HepG2 (cell line): ENCODE measurements at regions not wholly inside any gene's neighbourhood (a gene's known extent, or its start where the extent isn't known, plus 50 kb on each side); places are given as distances from the start of the nearest gene placed in this dataset.

ENCODE experiments used
- ATAC-seq: fragments of 200-7000 bp; cut with Tn5 transposase; 3 replicates; pipeline ENCODE4 v1.9.1; 2020; ENCODE audit warnings: mild to moderate bottlenecking, moderate library complexity
- BruUV-seq: library from RNA; stranded (reverse); fragments of 400-500 nt; replicated peaks from 2 replicates; lab custom pipeline; 2021; lab: Mats Ljungman, UMichigan
- CTCF ChIA-PET: fragments of 300-600 bp; formaldehyde crosslinking; extraction: SDS; loops from one replicate; lab custom pipeline; 2021; ENCODE audit warnings: low total read pairs, inconsistent platforms, low intra/inter-chr PET ratio; lab: Yijun Ruan, JAX
- POLR2A ChIA-PET: fragments of 350-600 bp; sonication (Branson Sonifier 250); formaldehyde crosslinking; loops from one replicate; lab custom pipeline; 2020; ENCODE audit warnings: antibody characterized with exemption, inconsistent platforms; lab: Yijun Ruan, JAX
- DNase-seq: peaks from one replicate; pipeline ENCODE4 v3.0.0-alpha.2; 2015; ENCODE audit warnings: low spot score
- FAIRE-seq: peaks from 3 replicates; lab custom pipeline; 2011; peaks lifted over from hg19 to GRCh38; lab: Jason Lieb, UNC
- H2AFZ ChIP-seq: one replicate; pipeline ENCODE4 v1.6.1; 2011; ENCODE audit warnings: low read length, inconsistent platforms
- H3K27ac ChIP-seq: fragments of 300-600 bp; 3 replicates; pipeline ENCODE4 v1.8.0; 2011; ENCODE audit warnings: mixed run types, mild to moderate bottlenecking, mixed read lengths, low read length, inconsistent platforms; ENCODE audit not compliant: insufficient read depth; ENCODE audit errors: extremely low read length
- H3K27me3 ChIP-seq, 2 experiments: fragments of 200-600 bp in 1 of 2; 2 replicates in 1 of 2; 3 replicates in 1 of 2; pipeline versions ENCODE4 v1.6.0 to v1.8.0; 2011; ENCODE audit warnings: low read length in 2 of 2, mild to moderate bottlenecking in 2 of 2, moderate library complexity in 2 of 2, inconsistent platforms in 1 of 2; ENCODE audit not compliant: insufficient read depth in 2 of 2, control insufficient read depth in 1 of 2
- H3K36me3 ChIP-seq, 2 experiments: fragments of 200-600 bp in 1 of 2; replicated peaks in 1 of 2; 2 replicates in 1 of 2; 3 replicates in 1 of 2; pipeline versions ENCODE4 v1.5.1 to v1.8.0; 2011; ENCODE audit warnings: low read length in 2 of 2, inconsistent platforms in 1 of 2; ENCODE audit not compliant: insufficient read depth in 2 of 2, control insufficient read depth in 1 of 2
- H3K4me1 ChIP-seq: 2 replicates; pipeline ENCODE4 v1.5.1; 2012; ENCODE audit warnings: low read length, inconsistent platforms; ENCODE audit not compliant: insufficient read depth
- H3K4me2 ChIP-seq: 2 replicates; pipeline ENCODE4 v1.6.0; 2011; ENCODE audit warnings: low read depth, low read length, inconsistent platforms
- H3K4me3 ChIP-seq, 3 experiments: fragments of 200-600 bp in 1 of 3; sonication (generic), shearing (Covaris generic) in 1 of 3; replicated peaks in 1 of 3; 2 replicates each; pipeline ENCODE4 v1.5.1; 2011 to 2016; ENCODE audit warnings: low read length in 3 of 3, inconsistent platforms in 2 of 3, low read depth in 2 of 3, mild to moderate bottlenecking in 2 of 3, control low read depth in 1 of 3, mixed read lengths in 1 of 3; ENCODE audit not compliant: insufficient read depth in 1 of 3
- H3K79me2 ChIP-seq: one replicate; pipeline ENCODE4 v1.6.1; 2011; ENCODE audit warnings: low read length, inconsistent platforms; ENCODE audit not compliant: insufficient read depth
- H3K9ac ChIP-seq: 2 replicates; pipeline ENCODE4 v1.6.0; 2011; ENCODE audit warnings: mild to moderate bottlenecking, low read depth, low read length, inconsistent platforms; ENCODE audit not compliant: insufficient read depth
- H3K9me3 ChIP-seq: 2 replicates; pipeline ENCODE4 v1.5.1; 2012; ENCODE audit warnings: mild to moderate bottlenecking, low read length
- H4K20me1 ChIP-seq: 2 replicates; pipeline ENCODE4 v1.6.0; 2011; ENCODE audit warnings: inconsistent platforms, mild to moderate bottlenecking, low read length, moderate library complexity; ENCODE audit not compliant: insufficient read depth
- ARID3A ChIP-seq: IDR thresholded peaks from 2 replicates; pipeline ENCODE4 v1.6.1; 2012; ENCODE audit warnings: low read depth, low read length, improper control_type of control experiment
- CEBPB ChIP-seq: IDR thresholded peaks from 2 replicates; pipeline ENCODE4 v1.6.1; 2011; ENCODE audit warnings: low read depth, low read length, improper control_type of control experiment, borderline replicate concordance
- FOSL2 ChIP-seq: sonication (generic); formaldehyde crosslinking; IDR thresholded peaks from 2 replicates; pipeline ENCODE4 v1.4.0; 2020; ENCODE audit warnings: missing genetic modification reagents
- FOXA3 ChIP-seq: IDR thresholded peaks from 2 replicates; pipeline ENCODE4 v1.6.1; 2016; ENCODE audit warnings: missing genetic modification reagents, missing compliant biosample characterization
- HOXD1 ChIP-seq: sonication (generic); formaldehyde crosslinking; IDR thresholded peaks from 2 replicates; pipeline ENCODE4 v1.5.0; 2020; ENCODE audit warnings: missing genetic modification reagents
- IRX3 ChIP-seq: sonication (generic); formaldehyde crosslinking; IDR thresholded peaks from 2 replicates; pipeline ENCODE4 v1.8.1; 2023; ENCODE audit warnings: mild to moderate bottlenecking, low read depth, missing genetic modification reagents, borderline replicate concordance
- ISL2 ChIP-seq: sonication (generic); formaldehyde crosslinking; IDR thresholded peaks from 2 replicates; pipeline ENCODE4 v1.5.0; 2020; ENCODE audit warnings: missing genetic modification reagents
- NCOA2 ChIP-seq: sonication (generic); formaldehyde crosslinking; IDR thresholded peaks from 2 replicates; pipeline ENCODE4 v1.8.0; 2022; ENCODE audit warnings: inconsistent platforms
- NR2F1 ChIP-seq, 2 experiments: fragments of 450-650 bp in 1 of 2; formaldehyde crosslinking in 1 of 2; IDR thresholded peaks; 2 replicates each; pipeline versions ENCODE4 v1.5.0 to v1.6.1; 2016 to 2020; ENCODE audit warnings: mild to moderate bottlenecking in 1 of 2, missing compliant biosample characterization in 1 of 2, missing genetic modification reagents in 1 of 2, moderate library complexity in 1 of 2
- PPARG ChIP-seq: conservative IDR thresholded peaks from 2 replicates; pipeline ENCODE4 v1.6.1; 2016; ENCODE audit warnings: missing biosample characterization, missing genetic modification reagents
- RXRB ChIP-seq: IDR thresholded peaks from 2 replicates; pipeline ENCODE4 v1.6.1; 2016; ENCODE audit warnings: borderline replicate concordance, missing genetic modification reagents, missing compliant biosample characterization
- SOX13 ChIP-seq, 3 experiments: fragments of 450-650 bp in 1 of 3; sonication (generic) in 1 of 3; formaldehyde crosslinking in 1 of 3; IDR thresholded peaks in 2 of 3; conservative IDR thresholded peaks in 1 of 3; 2 replicates each; pipeline versions ENCODE4 v1.5.0 to v1.6.1; 2016 to 2020; ENCODE audit warnings: antibody characterized with exemption in 1 of 3, mild to moderate bottlenecking in 1 of 3, missing compliant biosample characterization in 1 of 3, missing genetic modification reagents in 1 of 3, moderate library complexity in 1 of 3
- SOX5 ChIP-seq: IDR thresholded peaks from 2 replicates; pipeline ENCODE4 v1.6.1; 2016; ENCODE audit warnings: borderline replicate concordance
- STAG1 ChIP-seq: sonication (generic); formaldehyde crosslinking; IDR thresholded peaks from 2 replicates; pipeline ENCODE4 v1.4.0; 2020; ENCODE audit warnings: missing genetic modification reagents
- TRIM24 ChIP-seq: sonication (generic); formaldehyde crosslinking; IDR thresholded peaks from 2 replicates; pipeline ENCODE4 v1.8.0; 2022; ENCODE audit warnings: mild to moderate bottlenecking, missing genetic modification reagents
- ZNF121 ChIP-seq: sonication (generic); formaldehyde crosslinking; IDR thresholded peaks from 2 replicates; pipeline ENCODE4 v1.5.0; 2020; ENCODE audit warnings: mild to moderate bottlenecking, missing genetic modification reagents
- ZNF138 ChIP-seq: sonication (generic); formaldehyde crosslinking; IDR thresholded peaks from 2 replicates; pipeline ENCODE4 v1.5.0; 2020; ENCODE audit warnings: mild to moderate bottlenecking, low read depth, missing genetic modification reagents
- ZNF709 ChIP-seq: sonication (generic); formaldehyde crosslinking; IDR thresholded peaks from 2 replicates; pipeline ENCODE4 v1.5.0; 2020; ENCODE audit warnings: mild to moderate bottlenecking, missing genetic modification reagents
- in situ Hi-C: cut with HindIII; loops from 2 replicates; pipeline ENCODE4 v1.10.0; 2017; ENCODE audit warnings: low pct_unique_long_range_greater_than_20kb; ENCODE audit not compliant: extremely low pct_ligation_motif_present
- intact Hi-C: fragments of 100-400 bp; cut with micrococcal nuclease; formaldehyde crosslinking; loops from one replicate; pipeline ENCODE4 v1.10.0; 2022; ENCODE audit not compliant: unreplicated experiment
- TF ChIP-seq, protein P1 (sequence below): sonication (generic); formaldehyde crosslinking; conservative IDR thresholded peaks from 2 replicates; pipeline ENCODE4 v1.4.0; 2020; ENCODE audit warnings: mild to moderate bottlenecking, missing genetic modification reagents, moderate library complexity

DNA sequence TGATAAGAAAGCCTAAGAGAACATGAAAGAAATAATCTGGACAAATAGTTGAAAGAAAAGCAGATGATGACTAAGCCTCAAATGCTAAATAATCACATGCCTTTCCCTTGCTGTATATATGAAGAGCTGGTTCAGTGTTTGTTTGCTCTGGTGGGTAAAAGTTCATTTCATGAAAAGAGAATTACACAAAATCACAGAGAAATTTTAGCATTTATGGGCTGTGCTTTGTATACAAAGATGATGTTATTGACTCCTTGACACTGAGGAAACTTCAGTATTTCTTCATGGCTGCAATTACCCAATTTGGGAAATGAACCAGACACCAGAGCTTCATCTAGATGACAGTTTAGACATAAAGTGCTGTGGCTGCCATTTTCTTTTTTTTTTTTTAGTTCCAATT is 527.2 kb downstream of the NR2F1-AS1 start:
- no TSS peak for BruUV-seq
- Histone ChIP-seq H3K4me1 (peaks cover 36% of the 10 kb centered on the region), H3K9me3 (no peaks in the 10 kb centered on the region), H3K27ac (peak overlapping the region; percentile 22), H3K4me2 (no peak overlapping the region), H3K79me2 (no peaks in the 10 kb centered on the region), H3K4me3 (no peak overlapping the region), H3K36me3 (no peaks in the 10 kb centered on the region), H2AFZ (no peak overlapping the region), H4K20me1 (no peaks in the 10 kb centered on the region), H3K27me3 (no peaks in the 10 kb centered on the region), H3K9ac (no peak overlapping the region)
- ChIA-PET POLR2A (interaction anchor here (1.5 kb wide), 1 partner anchor 108 kb away, joined by 7 read pairs; no protein-coding TSS in a partner anchor), CTCF (no interaction called here)
- no peak for FAIRE-seq
- peak; percentile 71 for DNase-seq
- ATAC-seq, result peak; percentile 71
- intact Hi-C loops (no loop called here), in situ Hi-C loops (no loop called here)
- TF ChIP-seq ARID3A, result peak; percentile 61; the same call in 1 of the 2 replicates
- TF ChIP-seq FOSL2 (CRISPR knock-in tag), result peak; percentile 56
- no peak for TF ChIP-seq ZNF121 (CRISPR knock-in tag)
- TF ChIP-seq ISL2 (CRISPR knock-in tag), result peak; percentile 43; the same call in 1 of the 2 replicates
- TF ChIP-seq NCOA2 (CRISPR knock-in tag), result peak; percentile 14; the same call in 1 of the 2 replicates
- peak; percentile 57 for TF ChIP-seq FOXA3
- TF ChIP-seq PPARG, result peak; percentile 94
- no peak for TF ChIP-seq ZNF709 (CRISPR knock-in tag)
- no peak for TF ChIP-seq ZNF138
- peak; percentile 80 for TF ChIP-seq RXRB (CRISPR knock-in tag)
- no peak for TF ChIP-seq TRIM24
- TF ChIP-seq SOX5 (CRISPR knock-in tag), result peak; percentile 60; the same call in 1 of the 2 replicates
- TF ChIP-seq IRX3 (CRISPR knock-in tag), result no peak
- TF ChIP-seq SOX13 (IDR thresholded peaks at IDR 0.05), result no peak
- peak in 1 of 2 experiments; percentile 36; a peak in 1 of 4 replicates for TF ChIP-seq SOX13 (CRISPR knock-in tag; conservative IDR thresholded peaks at IDR 0.05 in 1 of 2, IDR thresholded peaks at IDR 0.05 in 1 of 2)
- no peak for TF ChIP-seq HOXD1 (CRISPR knock-in tag)
- peak; percentile 60; the same call in 1 of the 2 replicates for TF ChIP-seq CEBPB
- no peak for TF ChIP-seq NR2F1 (CRISPR knock-in tag; IDR thresholded peaks at IDR 0.05)
- TF ChIP-seq, protein P1, sequence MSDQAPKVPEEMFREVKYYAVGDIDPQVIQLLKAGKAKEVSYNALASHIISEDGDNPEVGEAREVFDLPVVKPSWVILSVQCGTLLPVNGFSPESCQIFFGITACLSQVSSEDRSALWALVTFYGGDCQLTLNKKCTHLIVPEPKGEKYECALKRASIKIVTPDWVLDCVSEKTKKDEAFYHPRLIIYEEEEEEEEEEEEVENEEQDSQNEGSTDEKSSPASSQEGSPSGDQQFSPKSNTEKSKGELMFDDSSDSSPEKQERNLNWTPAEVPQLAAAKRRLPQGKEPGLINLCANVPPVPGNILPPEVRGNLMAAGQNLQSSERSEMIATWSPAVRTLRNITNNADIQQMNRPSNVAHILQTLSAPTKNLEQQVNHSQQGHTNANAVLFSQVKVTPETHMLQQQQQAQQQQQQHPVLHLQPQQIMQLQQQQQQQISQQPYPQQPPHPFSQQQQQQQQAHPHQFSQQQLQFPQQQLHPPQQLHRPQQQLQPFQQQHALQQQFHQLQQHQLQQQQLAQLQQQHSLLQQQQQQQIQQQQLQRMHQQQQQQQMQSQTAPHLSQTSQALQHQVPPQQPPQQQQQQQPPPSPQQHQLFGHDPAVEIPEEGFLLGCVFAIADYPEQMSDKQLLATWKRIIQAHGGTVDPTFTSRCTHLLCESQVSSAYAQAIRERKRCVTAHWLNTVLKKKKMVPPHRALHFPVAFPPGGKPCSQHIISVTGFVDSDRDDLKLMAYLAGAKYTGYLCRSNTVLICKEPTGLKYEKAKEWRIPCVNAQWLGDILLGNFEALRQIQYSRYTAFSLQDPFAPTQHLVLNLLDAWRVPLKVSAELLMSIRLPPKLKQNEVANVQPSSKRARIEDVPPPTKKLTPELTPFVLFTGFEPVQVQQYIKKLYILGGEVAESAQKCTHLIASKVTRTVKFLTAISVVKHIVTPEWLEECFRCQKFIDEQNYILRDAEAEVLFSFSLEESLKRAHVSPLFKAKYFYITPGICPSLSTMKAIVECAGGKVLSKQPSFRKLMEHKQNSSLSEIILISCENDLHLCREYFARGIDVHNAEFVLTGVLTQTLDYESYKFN (CRISPR knock-in tag), result peak; percentile 54
- 0 out of 2 replicates have a peak, but pooled peaks have one; percentile 6 for TF ChIP-seq STAG1 (CRISPR knock-in tag)
